Skeletal muscle tissue (tissue), 3 donors: ENCODE measurements at regions not wholly inside any gene's neighbourhood (a gene's known extent, or its start where the extent isn't known, plus 50 kb on each side); places are given as distances from the start of the nearest gene placed in this dataset.
"Not testable (repeated sequence)": the region's sequence is repeated elsewhere in the genome, so short reads cannot be mapped to it uniquely, and the experiment has no call there.

Source experiments
- H3K27ac ChIP-seq: one replicate; pipeline ENCODE4 v1.7.0; 2013; ENCODE audit warnings: mild to moderate bottlenecking, low read depth, low read length, inconsistent platforms
- H3K27me3 ChIP-seq, 3 donors: one replicate each; pipeline ENCODE4 v1.7.0; 2013; ENCODE audit warnings: low read length in 3 of 3; ENCODE audit not compliant: control insufficient read depth in 3 of 3, insufficient read depth in 3 of 3
- H3K36me3 ChIP-seq, 3 donors: one replicate each; pipeline ENCODE4 v1.7.0; 2013; ENCODE audit warnings: low read length in 3 of 3; ENCODE audit not compliant: control insufficient read depth in 3 of 3, insufficient read depth in 3 of 3
- H3K4me1 ChIP-seq, 3 donors: one replicate each; pipeline ENCODE4 v1.7.0; 2013; ENCODE audit warnings: low read length in 3 of 3, mild to moderate bottlenecking in 3 of 3; ENCODE audit not compliant: control insufficient read depth in 3 of 3, insufficient read depth in 3 of 3
- H3K4me3 ChIP-seq, 3 donors: one replicate each; pipeline ENCODE4 v1.7.0; 2013; ENCODE audit warnings: low read length in 3 of 3
- H3K9ac ChIP-seq, 3 donors: one replicate each; pipeline ENCODE4 v1.7.0; 2013; ENCODE audit warnings: low read length in 3 of 3, mild to moderate bottlenecking in 3 of 3, moderate library complexity in 2 of 3, low read depth in 1 of 3
- H3K9me3 ChIP-seq, 3 donors: one replicate each; pipeline ENCODE4 v1.7.0; 2013; ENCODE audit warnings: low read length in 3 of 3; ENCODE audit not compliant: control insufficient read depth in 3 of 3
- donor health status: Osteomylitis.

- Histone ChIP-seq H3K4me3 (no peak overlapping the region), H3K9ac (no peak overlapping the region)
Observed at GRCh38 chr4:158395343-158395742, 126.3 kb upstream of the RXFP1 start.

GRCh38 chr4:158395889-158396288, 125.8 kb upstream of the RXFP1 start:
- Histone ChIP-seq H3K27ac (no peak overlapping the region), H3K9ac (no peak overlapping the region)

More at GRCh38 chr4:158395343-158395742, 126.3 kb upstream of the RXFP1 start:
- Histone ChIP-seq H3K4me1 (no peaks in the 10 kb centered on the region), H3K27me3 (no peaks in the 10 kb centered on the region), H3K9me3 (no peaks in the 10 kb centered on the region), H3K36me3 (no peaks in the 10 kb centered on the region), H3K27ac (no peak overlapping the region)

GRCh38 chr4:158397781-158398180, 123.9 kb upstream of the RXFP1 start:
- Histone ChIP-seq H3K9me3 (no peaks in the 10 kb centered on the region), H3K27me3 (no peaks in the 10 kb centered on the region), H3K9ac (no peak overlapping the region), H3K4me1 (no peaks in the 10 kb centered on the region), H3K27ac (no peak overlapping the region), H3K36me3 (no peaks in the 10 kb centered on the region), H3K4me3 (no peak overlapping the region)

More at GRCh38 chr4:158395889-158396288, 125.8 kb upstream of the RXFP1 start:
- Histone ChIP-seq H3K9me3 (no peaks in the 10 kb centered on the region), H3K4me1 (no peaks in the 10 kb centered on the region), H3K4me3 (no peak overlapping the region), H3K36me3 (no peaks in the 10 kb centered on the region), H3K27me3 (no peaks in the 10 kb centered on the region)

- H3K9me3 ChIP-seq, H3K36me3 ChIP-seq, H3K27me3 ChIP-seq, H3K9ac ChIP-seq, H3K4me3 ChIP-seq, H3K27ac ChIP-seq, H3K4me1 ChIP-seq: not testable (repeated sequence)
Observed at GRCh38 chr4:158407961-158408360, 113.7 kb upstream of the RXFP1 start.

- H3K27ac ChIP-seq: no peak overlapping the region
- H3K4me1 ChIP-seq: no peaks in the 10 kb centered on the region
- no peak overlapping the region for H3K9ac ChIP-seq
- H3K27me3 ChIP-seq: no peaks in the 10 kb centered on the region
- H3K9me3 ChIP-seq: peaks cover 0 to under 1% (median under 1%) of the 10 kb centered on the region in 3 donors
- H3K4me3 ChIP-seq: no peak overlapping the region
- no peaks in the 10 kb centered on the region for H3K36me3 ChIP-seq
Observed at GRCh38 chr4:158410272-158410671, 111.4 kb upstream of the RXFP1 start.

GRCh38 chr4:158411269-158411668, 110.4 kb upstream of the RXFP1 start:
- H3K9ac ChIP-seq: no peak overlapping the region
- no peaks in the 10 kb centered on the region for H3K4me1 ChIP-seq
- H3K27ac ChIP-seq: no peak overlapping the region
- no peak overlapping the region for H3K4me3 ChIP-seq
- H3K36me3 ChIP-seq: no peaks in the 10 kb centered on the region
- H3K27me3 ChIP-seq: no peaks in the 10 kb centered on the region
- no peaks in the 10 kb centered on the region for H3K9me3 ChIP-seq

- not testable (repeated sequence) for H3K4me3 ChIP-seq, H3K9me3 ChIP-seq, H3K36me3 ChIP-seq, H3K27ac ChIP-seq, H3K9ac ChIP-seq, H3K27me3 ChIP-seq, H3K4me1 ChIP-seq
Observed at GRCh38 chr4:158418679-158419078, 103.0 kb upstream of the RXFP1 start.

GRCh38 chr4:158420782-158421181, 100.9 kb upstream of the RXFP1 start:
- Histone ChIP-seq H3K9ac (no peak overlapping the region), H3K4me3 (no peak overlapping the region), H3K36me3 (no peaks in the 10 kb centered on the region), H3K4me1 (no peaks in the 10 kb centered on the region), H3K9me3 (no peaks in the 10 kb centered on the region), H3K27me3 (no peaks in the 10 kb centered on the region), H3K27ac (no peak overlapping the region)

GRCh38 chr4:158422546-158422945, 99.1 kb upstream of the RXFP1 start:
- Histone ChIP-seq H3K4me3 (no peak overlapping the region), H3K27me3 (no peaks in the 10 kb centered on the region), H3K27ac (no peak overlapping the region), H3K9me3 (no peaks in the 10 kb centered on the region), H3K4me1 (no peaks in the 10 kb centered on the region), H3K36me3 (no peaks in the 10 kb centered on the region), H3K9ac (no peak overlapping the region)

- H3K9ac ChIP-seq: no peak overlapping the region
- H3K4me3 ChIP-seq: no peak overlapping the region
Observed at GRCh38 chr4:158428242-158428641, 93.4 kb upstream of the RXFP1 start.

GRCh38 chr4:158442736-158443135, 78.9 kb upstream of the RXFP1 start:
- Histone ChIP-seq H3K4me1 (no peaks in the 10 kb centered on the region), H3K4me3 (no peak overlapping the region), H3K9ac (no peak overlapping the region), H3K27ac (no peak overlapping the region), H3K27me3 (no peaks in the 10 kb centered on the region), H3K36me3 (no peaks in the 10 kb centered on the region), H3K9me3 (no peaks in the 10 kb centered on the region)

More at GRCh38 chr4:158428242-158428641, 93.4 kb upstream of the RXFP1 start:
- no peaks in the 10 kb centered on the region for H3K4me1 ChIP-seq
- no peak overlapping the region for H3K27ac ChIP-seq
- H3K27me3 ChIP-seq: no peaks in the 10 kb centered on the region
- no peaks in the 10 kb centered on the region for H3K36me3 ChIP-seq
- no peaks in the 10 kb centered on the region for H3K9me3 ChIP-seq
